HG02840 (cell line): ENCODE measurements at regions not wholly inside any gene's neighbourhood (a gene's known extent, or its start where the extent isn't known, plus 50 kb on each side); places are given as distances from the start of the nearest gene placed in this dataset.

Source experiments
- ATAC-seq: cut with Tn5 transposase; IDR thresholded peaks from one replicate; pipeline ENCODE4 v1.9.1; 2021; ENCODE audit warnings: mild to moderate bottlenecking, moderate library complexity, moderate number of reproducible peaks; ENCODE audit not compliant: unreplicated experiment, low FRiP score

- ATAC-seq: no peak
These were observed 580.7 kb upstream of the ADGRL4 start for GRCh38 chr1:79587229-79587628.

- no peak for ATAC-seq
These were observed 579.3 kb upstream of the ADGRL4 start for GRCh38 chr1:79585801-79586200.

- ATAC-seq: no peak
These were observed 568.9 kb upstream of the ADGRL4 start for GRCh38 chr1:79575424-79575823.

GRCh38 chr1:79568411-79568810 is 561.9 kb upstream of the ADGRL4 start:
- ATAC-seq: no peak

GRCh38 chr1:79561521-79561978 is 555.0 kb upstream of the ADGRL4 start:
- no peak for ATAC-seq

- no peak for ATAC-seq
These were observed 549.7 kb upstream of the ADGRL4 start for GRCh38 chr1:79556189-79556588.

- no peak for ATAC-seq
These were observed 548.2 kb upstream of the ADGRL4 start for GRCh38 chr1:79554688-79555087.

GRCh38 chr1:79551321-79551720 is 544.8 kb upstream of the ADGRL4 start:
- no peak for ATAC-seq

GRCh38 chr1:79550402-79550801 is 543.9 kb upstream of the ADGRL4 start:
- no peak for ATAC-seq

- ATAC-seq: no peak
These were observed 542.7 kb upstream of the ADGRL4 start for GRCh38 chr1:79549201-79549600.

GRCh38 chr1:79547514-79547913 is 541.0 kb upstream of the ADGRL4 start:
- no peak for ATAC-seq

- no peak for ATAC-seq
These were observed 536.9 kb upstream of the ADGRL4 start for GRCh38 chr1:79543394-79543793.

- no peak for ATAC-seq
These were observed 532.5 kb upstream of the ADGRL4 start for GRCh38 chr1:79539001-79539400.

GRCh38 chr1:79532555-79532954 is 526.0 kb upstream of the ADGRL4 start:
- no peak for ATAC-seq

GRCh38 chr1:79531790-79532189 is 525.3 kb upstream of the ADGRL4 start:
- ATAC-seq: no peak

GRCh38 chr1:79530476-79530875 is 523.9 kb upstream of the ADGRL4 start:
- no peak for ATAC-seq

GRCh38 chr1:79530055-79530454 is 523.5 kb upstream of the ADGRL4 start:
- ATAC-seq: no peak

GRCh38 chr1:79524126-79524525 is 517.6 kb upstream of the ADGRL4 start:
- ATAC-seq: no peak

- ATAC-seq: no peak
These were observed 512.7 kb upstream of the ADGRL4 start for GRCh38 chr1:79519084-79519760.

GRCh38 chr1:79517470-79518224 is 511.1 kb upstream of the ADGRL4 start:
- ATAC-seq: peak; percentile 62

GRCh38 chr1:79507770-79508169 is 501.2 kb upstream of the ADGRL4 start:
- ATAC-seq: no peak

- no peak for ATAC-seq
These were observed 494.6 kb upstream of the ADGRL4 start for GRCh38 chr1:79501153-79501552.
